KMS-11 (cell line): ENCODE measurements at regions not wholly inside any gene's neighbourhood (a gene's known extent, or its start where the extent isn't known, plus 50 kb on each side); places are given as distances from the start of the nearest gene placed in this dataset.

Experiments
- H2AFZ ChIP-seq: fragments of 200-600 bp; sonication (generic); 2 replicates; pipeline ENCODE4 v1.6.1; 2016; ENCODE audit warnings: antibody characterized with exemption, mixed run types, low read depth
- H3K27ac ChIP-seq: fragments of 200-600 bp; sonication (generic); 2 replicates; pipeline ENCODE4 v1.6.1; 2016; ENCODE audit warnings: mild to moderate bottlenecking, mixed run types
- H3K27me3 ChIP-seq: fragments of 200-600 bp; sonication (generic); 2 replicates; pipeline ENCODE4 v1.6.1; 2017; ENCODE audit warnings: mild to moderate bottlenecking, low read depth, mixed run types, moderate library complexity; ENCODE audit not compliant: insufficient read depth
- H3K36me3 ChIP-seq: fragments of 200-600 bp; sonication (generic); 2 replicates; pipeline ENCODE4 v1.6.1; 2017; ENCODE audit warnings: mild to moderate bottlenecking, mixed run types; ENCODE audit not compliant: insufficient read depth
- H3K4me1 ChIP-seq: fragments of 200-600 bp; sonication (generic); 2 replicates; pipeline ENCODE4 v1.6.1; 2016; ENCODE audit warnings: mild to moderate bottlenecking, low read depth, mixed run types; ENCODE audit not compliant: poor library complexity, severe bottlenecking
- H3K4me2 ChIP-seq: fragments of 200-600 bp; sonication (generic); 2 replicates; pipeline ENCODE4 v1.7.0; 2016; ENCODE audit warnings: mild to moderate bottlenecking, mixed run types
- H3K4me3 ChIP-seq: fragments of 200-600 bp; sonication (generic); IDR thresholded peaks from 2 replicates; pipeline ENCODE4 v1.6.1; 2017; ENCODE audit warnings: low read depth, low read length, mixed read lengths; ENCODE audit not compliant: insufficient read depth
- H3K79me2 ChIP-seq: fragments of 200-600 bp; sonication (generic); 2 replicates; pipeline ENCODE4 v1.6.1; 2016; ENCODE audit warnings: low read depth, mixed run types; ENCODE audit not compliant: insufficient read depth
- H3K9ac ChIP-seq: fragments of 200-600 bp; sonication (generic); 2 replicates; pipeline ENCODE4 v1.6.1; 2016; ENCODE audit warnings: mild to moderate bottlenecking, mixed run types
- H4K20me1 ChIP-seq: fragments of 200-600 bp; sonication (generic); 2 replicates; pipeline ENCODE4 v1.6.1; 2016; ENCODE audit warnings: mild to moderate bottlenecking, mixed run types; ENCODE audit not compliant: insufficient read depth
- CTCF ChIP-seq: fragments of 200-600 bp; sonication (generic); conservative IDR thresholded peaks from 2 replicates; pipeline ENCODE4 v1.6.1; 2017; ENCODE audit warnings: low read depth, mild to moderate bottlenecking, antibody characterized with exemption, low read length, moderate library complexity, mixed read lengths

GRCh38 chr10:78584681-78585080 is 484.1 kb upstream of the ZMIZ1 start:
- Histone ChIP-seq H2AFZ (no peak overlapping the region), H3K4me1 (no peaks in the 10 kb centered on the region)

GRCh38 chr10:78585952-78586351 is 482.8 kb upstream of the ZMIZ1 start:
- H3K4me3 ChIP-seq, result no peak overlapping the region
- no peak for TF ChIP-seq CTCF
- no peaks in the 10 kb centered on the region for H3K79me2 ChIP-seq
- H4K20me1 ChIP-seq, result no peaks in the 10 kb centered on the region
- H3K36me3 ChIP-seq, result no peaks in the 10 kb centered on the region
- no peaks in the 10 kb centered on the region for H3K27me3 ChIP-seq
- no peak overlapping the region for H3K9ac ChIP-seq
- H3K4me2 ChIP-seq, result no peak overlapping the region
- H3K4me1 ChIP-seq, result no peaks in the 10 kb centered on the region
- H2AFZ ChIP-seq, result no peak overlapping the region
- H3K27ac ChIP-seq, result no peak overlapping the region

More at GRCh38 chr10:78584681-78585080, 484.1 kb upstream of the ZMIZ1 start:
- Histone ChIP-seq H3K4me2 (no peak overlapping the region), H4K20me1 (no peaks in the 10 kb centered on the region), H3K36me3 (no peaks in the 10 kb centered on the region), H3K79me2 (no peaks in the 10 kb centered on the region), H3K4me3 (no peak overlapping the region), H3K9ac (no peak overlapping the region), H3K27ac (no peak overlapping the region), H3K27me3 (no peaks in the 10 kb centered on the region)
- TF ChIP-seq CTCF, result no peak

- no peaks in the 10 kb centered on the region for H3K4me1 ChIP-seq
- no peaks in the 10 kb centered on the region for H3K36me3 ChIP-seq
- TF ChIP-seq CTCF, result no peak
- H3K27ac ChIP-seq, result no peak overlapping the region
- no peaks in the 10 kb centered on the region for H3K27me3 ChIP-seq
- no peaks in the 10 kb centered on the region for H3K79me2 ChIP-seq
- H3K4me2 ChIP-seq, result no peak overlapping the region
- no peak overlapping the region for H3K9ac ChIP-seq
- no peak overlapping the region for H2AFZ ChIP-seq
- no peaks in the 10 kb centered on the region for H4K20me1 ChIP-seq
- H3K4me3 ChIP-seq, result no peak overlapping the region
Observed at GRCh38 chr10:78588194-78588811, 480.5 kb upstream of the ZMIZ1 start.

GRCh38 chr10:78589687-78590086 is 479.1 kb upstream of the ZMIZ1 start:
- Histone ChIP-seq H3K9ac (no peak overlapping the region), H3K4me3 (no peak overlapping the region), H3K79me2 (no peaks in the 10 kb centered on the region), H3K4me2 (no peak overlapping the region), H3K27me3 (no peaks in the 10 kb centered on the region), H4K20me1 (no peaks in the 10 kb centered on the region), H3K4me1 (no peaks in the 10 kb centered on the region), H2AFZ (no peak overlapping the region), H3K36me3 (no peaks in the 10 kb centered on the region), H3K27ac (no peak overlapping the region)
- TF ChIP-seq CTCF, result no peak
